GM23248 (cell line): ENCODE measurements at regions not wholly inside any gene's neighbourhood (a gene's known extent, or its start where the extent isn't known, plus 50 kb on each side); places are given as distances from the start of the nearest gene placed in this dataset.

Source experiments
- DNase-seq: peaks from one replicate; pipeline ENCODE4 v3.0.0-alpha.2; 2015
- H2AFZ ChIP-seq: fragments of 200-600 bp; sonication (generic); 2 replicates; pipeline ENCODE4 v1.6.1; 2016; ENCODE audit warnings: antibody characterized with exemption
- H3F3A ChIP-seq: fragments of 200-600 bp; sonication (generic); 2 replicates; pipeline ENCODE4 v1.6.1; 2016; ENCODE audit warnings: mild to moderate bottlenecking, antibody characterized with exemption, mixed run types; ENCODE audit not compliant: insufficient read depth
- H3K27ac ChIP-seq: fragments of 200-600 bp; sonication (generic); 2 replicates; pipeline ENCODE4 v1.5.1; 2016; ENCODE audit warnings: mild to moderate bottlenecking
- H3K27me3 ChIP-seq: fragments of 200-600 bp; sonication (generic); replicated peaks from 2 replicates; pipeline ENCODE4 v1.6.1; 2016; ENCODE audit warnings: mild to moderate bottlenecking; ENCODE audit not compliant: insufficient read depth
- H3K36me3 ChIP-seq: fragments of 200-600 bp; sonication (generic); 2 replicates; pipeline ENCODE4 v1.6.1; 2016; ENCODE audit warnings: low read depth, mild to moderate bottlenecking
- H3K4me1 ChIP-seq: fragments of 200-600 bp; sonication (generic); 2 replicates; pipeline ENCODE4 v1.6.1; 2016; ENCODE audit warnings: mild to moderate bottlenecking; ENCODE audit not compliant: insufficient read depth
- H3K4me2 ChIP-seq: fragments of 200-600 bp; sonication (generic); one replicate; pipeline ENCODE4 v1.6.1; 2016; ENCODE audit warnings: mild to moderate bottlenecking; ENCODE audit not compliant: unreplicated experiment
- H3K4me3 ChIP-seq: fragments of 200-600 bp; sonication (generic); 2 replicates; pipeline ENCODE4 v1.5.1; 2016; ENCODE audit warnings: mild to moderate bottlenecking
- H3K79me2 ChIP-seq: fragments of 200-600 bp; sonication (generic); 2 replicates; pipeline ENCODE4 v1.6.1; 2016; ENCODE audit warnings: mild to moderate bottlenecking; ENCODE audit not compliant: insufficient read depth
- H3K9ac ChIP-seq: fragments of 200-600 bp; sonication (generic); 2 replicates; pipeline ENCODE4 v1.6.1; 2016; ENCODE audit warnings: mild to moderate bottlenecking
- H3K9me2 ChIP-seq: fragments of 200-600 bp; sonication (generic); 2 replicates; pipeline ENCODE4 v1.6.1; 2016; ENCODE audit warnings: mixed run types, mild to moderate bottlenecking, moderate library complexity; ENCODE audit not compliant: insufficient read depth
- H3K9me3 ChIP-seq: fragments of 200-600 bp; sonication (generic); one replicate; pipeline ENCODE4 v1.6.1; 2017; ENCODE audit warnings: low read depth
- H4K20me1 ChIP-seq: fragments of 200-600 bp; sonication (generic); 2 replicates; pipeline ENCODE4 v1.6.0; 2016; ENCODE audit not compliant: insufficient read depth
- EZH2 ChIP-seq: fragments of 200-600 bp; sonication (generic); IDR thresholded peaks from 2 replicates; pipeline ENCODE4 v1.6.1; 2018; ENCODE audit warnings: antibody characterized with exemption, mild to moderate bottlenecking; ENCODE audit not compliant: insufficient read depth, poor library complexity, severe bottlenecking
- EZH2phosphoT487 ChIP-seq: fragments of 200-600 bp; sonication (generic); IDR thresholded peaks from 2 replicates; pipeline ENCODE4 v1.6.1; 2018; ENCODE audit warnings: antibody characterized with exemption, moderate library complexity, mild to moderate bottlenecking, low read depth; ENCODE audit not compliant: insufficient read depth
- WGBS, 2 experiments: methylation state at CpG; one replicate each; pipeline ENCODE4 v1.1.6; 2015 to 2017; ENCODE audit warnings: low lambda C conversion rate in 2 of 2, low coverage in 1 of 2; ENCODE audit errors: missing lambda C conversion rate in 2 of 2; 5-methylcytosine and 5-hydroxymethylcytosine counted together
- in situ Hi-C: fragments of 300-500 bp; cut with MboI; formaldehyde crosslinking; loops from 2 replicates; pipeline ENCODE4 v1.15.0; 2020

DNA sequence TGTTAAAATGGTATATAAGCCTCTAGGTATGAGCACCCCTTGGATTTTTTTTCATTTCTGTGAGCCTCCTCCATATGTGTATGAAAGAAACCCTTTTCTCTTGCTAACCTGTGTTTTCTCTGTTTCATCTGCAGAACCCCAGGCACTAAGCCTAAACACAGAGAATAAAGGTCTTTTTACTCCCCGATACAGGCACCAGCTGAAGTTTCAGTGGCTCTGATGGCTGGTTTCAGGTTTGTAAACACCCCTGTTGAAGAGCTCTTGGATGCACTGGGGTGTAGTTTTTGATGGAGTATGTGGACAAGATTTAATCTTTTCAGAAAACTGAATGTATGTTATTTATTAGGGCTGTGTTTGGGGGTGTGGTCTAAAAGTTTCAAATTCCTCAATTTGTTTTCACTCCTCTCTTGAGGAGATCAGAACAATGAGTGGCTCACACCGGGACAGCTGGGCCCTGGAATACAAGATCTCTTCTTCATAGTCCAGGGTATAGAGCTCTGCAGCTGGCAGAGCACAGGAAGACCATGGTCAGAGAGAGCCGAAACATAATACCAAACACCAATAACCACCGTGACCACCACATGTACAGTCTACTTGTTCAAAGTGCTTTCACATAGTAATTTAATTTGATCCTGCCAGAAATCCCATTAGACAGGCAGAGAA is 50.2 kb upstream of the VTCN1 start:
- Histone ChIP-seq H3K27me3 (peaks cover 2% of the 10 kb centered on the region), H3K4me1 (no peaks in the 10 kb centered on the region), H3K4me3 (no peak overlapping the region), H3K9me2 (no peaks in the 10 kb centered on the region), H3K9ac (no peak overlapping the region), H3F3A (no peaks in the 10 kb centered on the region), H4K20me1 (no peaks in the 10 kb centered on the region), H3K36me3 (no peaks in the 10 kb centered on the region), H3K9me3 (no peaks in the 10 kb centered on the region), H3K27ac (no peak overlapping the region), H3K79me2 (no peaks in the 10 kb centered on the region), H2AFZ (no peak overlapping the region), H3K4me2 (no peak overlapping the region)
- in situ Hi-C loops = no loop called here
- 67 to 69% methylated on average over 4 of the region's 4 CpGs for WGBS, 2 experiments
- DNase-seq = no peak
- TF ChIP-seq EZH2 (no peak), EZH2phosphoT487 (no peak)
